Caco-2 (cell line): ENCODE measurements at regions not wholly inside any gene's neighbourhood (a gene's known extent, or its start where the extent isn't known, plus 50 kb on each side); places are given as distances from the start of the nearest gene placed in this dataset.

Source experiments
- BruUV-seq: library from RNA; stranded (reverse); fragments of 400-500 nt; replicated peaks from 2 replicates; lab custom pipeline; 2021; lab: Mats Ljungman, UMichigan
- CTCF ChIA-PET: fragments of 300-600 bp; sonication (Branson Sonifier 250); formaldehyde crosslinking; loops from one replicate; lab custom pipeline; 2022; ENCODE audit warnings: antibody characterized with exemption; lab: Charles Lee
- POLR2A ChIA-PET: fragments of 300-600 bp; sonication (Branson Sonifier 250); formaldehyde crosslinking; loops from one replicate; lab custom pipeline; 2022; ENCODE audit warnings: antibody characterized with exemption; lab: Charles Lee
- DNase-seq, 2 experiments: peaks; one replicate each; pipeline versions ENCODE4 v3.0.0 to v3.0.0-alpha.2; 2020 to 2022
- H3K27me3 ChIP-seq: replicated peaks from 2 replicates; pipeline ENCODE4 v1.6.0; 2011; ENCODE audit warnings: low read length; ENCODE audit not compliant: control insufficient read depth, insufficient read depth
- H3K36me3 ChIP-seq: 2 replicates; pipeline ENCODE4 v1.5.1; 2011; ENCODE audit warnings: low read length; ENCODE audit not compliant: control insufficient read depth, insufficient read depth
- H3K4me1 ChIP-seq: fragments of 250-450 bp; sonication (Bioruptor Pico); 2 replicates; pipeline ENCODE4 v1.5.1; 2020; ENCODE audit warnings: mild to moderate bottlenecking
- H3K4me3 ChIP-seq: 2 replicates; pipeline ENCODE4 v1.5.1; 2011; ENCODE audit warnings: low read depth, mild to moderate bottlenecking, control low read depth, low read length
- H3K9me3 ChIP-seq: fragments of 250-450 bp; sonication (Bioruptor Pico); 2 replicates; pipeline ENCODE4 v1.5.1; 2020; ENCODE audit warnings: mild to moderate bottlenecking, moderate library complexity
- H3K27ac Mint-ChIP-seq: one replicate; pipeline ENCODE4 v1.8.0; 2022; ENCODE audit warnings: mixed read lengths; ENCODE audit not compliant: unreplicated experiment
- H3K27me3 Mint-ChIP-seq: one replicate; pipeline ENCODE4 v1.8.0; 2022; ENCODE audit warnings: mixed read lengths; ENCODE audit not compliant: insufficient read depth, unreplicated experiment
- H3K36me3 Mint-ChIP-seq: one replicate; pipeline ENCODE4 v1.8.0; 2022; ENCODE audit warnings: mild to moderate bottlenecking, mixed read lengths; ENCODE audit not compliant: insufficient read depth, unreplicated experiment
- H3K4me1 Mint-ChIP-seq: one replicate; pipeline ENCODE4 v1.8.0; 2022; ENCODE audit warnings: low read depth, mixed read lengths; ENCODE audit not compliant: unreplicated experiment
- H3K4me3 Mint-ChIP-seq: one replicate; pipeline ENCODE4 v1.8.0; 2022; ENCODE audit warnings: mild to moderate bottlenecking, moderate library complexity, mixed read lengths; ENCODE audit not compliant: unreplicated experiment
- H3K9me3 Mint-ChIP-seq: one replicate; pipeline ENCODE4 v1.8.0; 2022; ENCODE audit warnings: mixed read lengths; ENCODE audit not compliant: unreplicated experiment
- intact Hi-C: fragments of 100-400 bp; cut with micrococcal nuclease; formaldehyde crosslinking; loops from one replicate; pipeline ENCODE4 v1.10.0; 2022; ENCODE audit not compliant: unreplicated experiment
- TF ChIP-seq, protein P1 (sequence below), 2 experiments: fragments of 200-600 bp in 1 of 2; IDR thresholded peaks; 1 replicate in 1 of 2; 2 replicates in 1 of 2; pipeline versions ENCODE4 v1.5.1 to v1.8.0; 2011 to 2022; ENCODE audit warnings: antibody characterized with exemption in 1 of 2, control low read depth in 1 of 2, inconsistent platforms in 1 of 2, low read depth in 1 of 2, low read length in 1 of 2, mild to moderate bottlenecking in 1 of 2, moderate library complexity in 1 of 2; ENCODE audit not compliant: insufficient read depth in 1 of 2, severe bottlenecking in 1 of 2, unreplicated experiment in 1 of 2

DNA sequence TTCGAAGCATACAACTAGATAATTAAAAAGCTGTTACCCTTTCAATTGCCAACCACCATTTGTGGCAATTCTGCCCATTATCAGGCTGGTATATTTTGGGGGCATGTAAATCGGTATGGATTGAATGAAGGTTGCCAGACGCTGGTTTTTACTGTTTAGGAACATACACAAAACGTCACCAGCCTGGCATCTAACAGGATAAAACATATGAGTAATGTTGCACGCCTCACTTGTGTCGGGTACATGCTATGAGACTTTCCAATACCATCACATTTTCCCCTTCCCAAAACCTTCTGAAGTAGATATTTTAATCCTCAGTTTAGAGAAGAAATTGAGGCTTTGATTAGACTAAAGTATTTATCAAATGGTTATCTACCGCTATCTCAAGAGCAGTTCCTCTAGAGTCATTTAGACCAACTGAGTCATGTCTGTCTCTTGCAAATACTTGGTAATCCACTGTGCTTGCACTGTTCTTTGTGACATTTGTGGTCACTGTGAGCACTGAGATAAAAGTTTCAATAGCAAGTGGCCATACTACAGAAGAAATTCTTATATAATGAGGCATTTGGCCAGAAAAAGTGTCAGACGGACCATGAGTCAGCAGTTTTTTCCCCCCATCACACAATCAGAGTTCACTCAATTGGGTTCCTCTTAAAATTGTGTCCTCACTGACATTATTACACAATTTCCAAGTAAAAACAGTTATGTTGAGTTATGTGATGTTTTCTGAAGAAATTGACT, 498.7 kb downstream of the NXPH1 start:
- Mint-ChIP-seq H3K4me1 (no peaks in the 10 kb centered on the region), H3K9me3 (no peaks in the 10 kb centered on the region), H3K36me3 (no peaks in the 10 kb centered on the region), H3K4me3 (no peak overlapping the region), H3K27ac (no peak overlapping the region), H3K27me3 (peaks cover 7% of the 10 kb centered on the region)
- no peak for DNase-seq
- POLR2A ChIA-PET = no interaction called here
- BruUV-seq = no TSS peak
- no peaks in the 10 kb centered on the region; the same call in 1 of the 2 replicates for H3K27me3 ChIP-seq
- CTCF ChIA-PET = no interaction called here
- H3K36me3 ChIP-seq = no peaks in the 10 kb centered on the region
- no peaks in the 10 kb centered on the region for H3K9me3 ChIP-seq
- TF ChIP-seq, protein P1, sequence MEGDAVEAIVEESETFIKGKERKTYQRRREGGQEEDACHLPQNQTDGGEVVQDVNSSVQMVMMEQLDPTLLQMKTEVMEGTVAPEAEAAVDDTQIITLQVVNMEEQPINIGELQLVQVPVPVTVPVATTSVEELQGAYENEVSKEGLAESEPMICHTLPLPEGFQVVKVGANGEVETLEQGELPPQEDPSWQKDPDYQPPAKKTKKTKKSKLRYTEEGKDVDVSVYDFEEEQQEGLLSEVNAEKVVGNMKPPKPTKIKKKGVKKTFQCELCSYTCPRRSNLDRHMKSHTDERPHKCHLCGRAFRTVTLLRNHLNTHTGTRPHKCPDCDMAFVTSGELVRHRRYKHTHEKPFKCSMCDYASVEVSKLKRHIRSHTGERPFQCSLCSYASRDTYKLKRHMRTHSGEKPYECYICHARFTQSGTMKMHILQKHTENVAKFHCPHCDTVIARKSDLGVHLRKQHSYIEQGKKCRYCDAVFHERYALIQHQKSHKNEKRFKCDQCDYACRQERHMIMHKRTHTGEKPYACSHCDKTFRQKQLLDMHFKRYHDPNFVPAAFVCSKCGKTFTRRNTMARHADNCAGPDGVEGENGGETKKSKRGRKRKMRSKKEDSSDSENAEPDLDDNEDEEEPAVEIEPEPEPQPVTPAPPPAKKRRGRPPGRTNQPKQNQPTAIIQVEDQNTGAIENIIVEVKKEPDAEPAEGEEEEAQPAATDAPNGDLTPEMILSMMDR (IDR thresholded peaks at IDR 0.05; ENCODE audit: insufficient read depth in 1 of 2, low read depth in 1 of 2, low read length in 1 of 2, severe bottlenecking in 1 of 2, unreplicated experiment in 1 of 2) = no peak
- H3K4me3 ChIP-seq = no peak overlapping the region
- intact Hi-C loops = no loop called here
- H3K4me1 ChIP-seq = no peaks in the 10 kb centered on the region

DNA sequence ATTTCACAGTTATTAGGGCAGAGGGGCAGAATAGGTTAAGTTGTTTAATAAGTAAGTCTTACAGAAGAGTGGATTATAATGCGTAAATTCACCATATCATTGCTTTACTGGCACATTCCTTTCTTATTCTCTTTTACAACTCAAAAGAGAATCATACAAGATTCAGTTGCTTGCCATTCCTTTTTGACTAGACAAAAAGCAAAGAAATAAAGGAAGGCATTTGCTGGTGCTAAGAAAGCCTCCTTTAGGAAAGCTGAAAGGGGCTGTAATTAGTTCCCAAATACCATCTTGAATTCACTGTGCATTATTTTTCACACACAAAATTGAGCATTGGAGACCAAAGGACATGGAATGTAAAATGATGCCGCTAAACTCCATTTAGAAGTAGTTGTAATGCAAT, 499.3 kb downstream of the NXPH1 start:
- DNase-seq = no peak
- intact Hi-C loops = no loop called here
- CTCF ChIA-PET = no interaction called here
- BruUV-seq = no TSS peak
- Mint-ChIP-seq H3K27ac (no peak overlapping the region), H3K27me3 (peaks cover 7% of the 10 kb centered on the region), H3K36me3 (no peaks in the 10 kb centered on the region), H3K4me1 (no peaks in the 10 kb centered on the region), H3K4me3 (no peak overlapping the region), H3K9me3 (no peaks in the 10 kb centered on the region)
- TF ChIP-seq, protein P1 (IDR thresholded peaks at IDR 0.05; ENCODE audit: insufficient read depth in 1 of 2, low read depth in 1 of 2, low read length in 1 of 2, severe bottlenecking in 1 of 2, unreplicated experiment in 1 of 2) = no peak
- no peaks in the 10 kb centered on the region for H3K36me3 ChIP-seq
- H3K4me3 ChIP-seq = no peak overlapping the region
- H3K9me3 ChIP-seq = no peaks in the 10 kb centered on the region
- POLR2A ChIA-PET = no interaction called here
- H3K4me1 ChIP-seq = no peaks in the 10 kb centered on the region
- no peaks in the 10 kb centered on the region; the same call in 1 of the 2 replicates for H3K27me3 ChIP-seq

- Histone ChIP-seq H3K4me3 (no peak overlapping the region), H3K36me3 (no peaks in the 10 kb centered on the region), H3K9me3 (no peaks in the 10 kb centered on the region), H3K27me3 (no peaks in the 10 kb centered on the region; the same call in none of the 2 replicates), H3K4me1 (no peaks in the 10 kb centered on the region)
- TF ChIP-seq, protein P1 (IDR thresholded peaks at IDR 0.05; ENCODE audit: insufficient read depth in 1 of 2, low read depth in 1 of 2, low read length in 1 of 2, severe bottlenecking in 1 of 2, unreplicated experiment in 1 of 2) = no peak
- no peak for DNase-seq
- Mint-ChIP-seq H3K4me3 (no peak overlapping the region), H3K9me3 (no peaks in the 10 kb centered on the region), H3K27me3 (peaks cover 9% of the 10 kb centered on the region), H3K36me3 (no peaks in the 10 kb centered on the region), H3K27ac (no peak overlapping the region), H3K4me1 (no peaks in the 10 kb centered on the region)
- intact Hi-C loops = no loop called here
- ChIA-PET POLR2A (no interaction called here), CTCF (no interaction called here)
- no TSS peak for BruUV-seq
Observed at GRCh38 chr7:8937204-8937603, 503.8 kb downstream of the NXPH1 start.
